Activated T-helper 2 cell treated with anti-CD3 and anti-CD28 coated beads, Interferon-gamma antibody, Interleukin-2, Interleukin-4, amounts not matched to agents 10 μg/mL and 5 μg/mL and 100 μg/mL, durations not matched to agents 14 hours and 24 hours and 36 hours (primary cell): ENCODE measurements at regions not wholly inside any gene's neighbourhood (a gene's known extent, or its start where the extent isn't known, plus 50 kb on each side); places are given as distances from the start of the nearest gene placed in this dataset.

ENCODE experiments used
- DNase-seq: peaks from one replicate; pipeline ENCODE4 v3.0.0; 2021; ENCODE audit warnings: low spot score
- H3K27ac Mint-ChIP-seq: one replicate; pipeline ENCODE4 v1.8.0; 2021; ENCODE audit warnings: mixed read lengths
- H3K27me3 Mint-ChIP-seq: one replicate; pipeline ENCODE4 v1.8.0; 2021; ENCODE audit warnings: low read depth, mixed read lengths
- H3K36me3 Mint-ChIP-seq: one replicate; pipeline ENCODE4 v1.8.0; 2021; ENCODE audit warnings: low read depth, mixed read lengths
- H3K4me1 Mint-ChIP-seq: one replicate; pipeline ENCODE4 v1.8.0; 2021; ENCODE audit warnings: low read depth, mixed read lengths
- H3K4me3 Mint-ChIP-seq: one replicate; pipeline ENCODE4 v1.8.0; 2021; ENCODE audit warnings: low read depth, mild to moderate bottlenecking, moderate library complexity, mixed read lengths
- H3K9me3 Mint-ChIP-seq: one replicate; pipeline ENCODE4 v1.8.0; 2021; ENCODE audit warnings: mixed read lengths
- intact Hi-C: fragments of 100-400 bp; cut with micrococcal nuclease; formaldehyde crosslinking; loops from one replicate; pipeline ENCODE4 v1.15.1; 2023

GRCh38 chr1:30612536-30613065 lies 110.8 kb downstream of the MATN1 start:
- Mint-ChIP-seq H3K4me1 (no peaks in the 10 kb centered on the region), H3K27me3 (peaks cover 11% of the 10 kb centered on the region), H3K27ac (no peak overlapping the region), H3K4me3 (no peak overlapping the region), H3K36me3 (no peaks in the 10 kb centered on the region), H3K9me3 (no peaks in the 10 kb centered on the region)
- intact Hi-C loops: no loop called here
- no peak for DNase-seq

- Mint-ChIP-seq H3K4me3 (no peak overlapping the region), H3K36me3 (no peaks in the 10 kb centered on the region), H3K4me1 (no peaks in the 10 kb centered on the region), H3K9me3 (no peaks in the 10 kb centered on the region), H3K27ac (no peak overlapping the region), H3K27me3 (peaks cover 9% of the 10 kb centered on the region)
- intact Hi-C loops: no loop called here
- no peak for DNase-seq
Observed at GRCh38 chr1:30611741-30612309, 111.6 kb downstream of the MATN1 start.

GRCh38 chr1:30610917-30611316 lies 112.5 kb downstream of the MATN1 start:
- no peaks in the 10 kb centered on the region for H3K36me3 Mint-ChIP-seq
- no peak overlapping the region for H3K4me3 Mint-ChIP-seq
- H3K27me3 Mint-ChIP-seq: peaks cover 9% of the 10 kb centered on the region
- intact Hi-C loops: no loop called here
- H3K9me3 Mint-ChIP-seq: no peaks in the 10 kb centered on the region
- no peak for DNase-seq
- no peak overlapping the region for H3K27ac Mint-ChIP-seq
- no peaks in the 10 kb centered on the region for H3K4me1 Mint-ChIP-seq

GRCh38 chr1:30609999-30610345 lies 113.4 kb downstream of the MATN1 start:
- Mint-ChIP-seq H3K4me1 (no peaks in the 10 kb centered on the region), H3K36me3 (no peaks in the 10 kb centered on the region), H3K27me3 (peaks cover 9% of the 10 kb centered on the region), H3K9me3 (no peaks in the 10 kb centered on the region), H3K4me3 (no peak overlapping the region), H3K27ac (no peak overlapping the region)
- no peak for DNase-seq
- intact Hi-C loops: no loop called here

- peaks cover 9% of the 10 kb centered on the region for H3K27me3 Mint-ChIP-seq
- no peaks in the 10 kb centered on the region for H3K9me3 Mint-ChIP-seq
- no peaks in the 10 kb centered on the region for H3K36me3 Mint-ChIP-seq
- intact Hi-C loops: no loop called here
- H3K4me1 Mint-ChIP-seq: no peaks in the 10 kb centered on the region
- DNase-seq: no peak
- no peak overlapping the region for H3K27ac Mint-ChIP-seq
- H3K4me3 Mint-ChIP-seq: no peak overlapping the region
Observed at GRCh38 chr1:30609336-30609998, 113.9 kb downstream of the MATN1 start.

- H3K9me3 Mint-ChIP-seq: no peaks in the 10 kb centered on the region
- peaks cover 8% of the 10 kb centered on the region for H3K27me3 Mint-ChIP-seq
- H3K27ac Mint-ChIP-seq: no peak overlapping the region
- no peaks in the 10 kb centered on the region for H3K4me1 Mint-ChIP-seq
- DNase-seq: no peak
- no peaks in the 10 kb centered on the region for H3K36me3 Mint-ChIP-seq
- intact Hi-C loops: no loop called here
- H3K4me3 Mint-ChIP-seq: no peak overlapping the region
Observed at GRCh38 chr1:30607723-30608122, 115.7 kb downstream of the MATN1 start.

GRCh38 chr1:30606166-30606565 lies 117.2 kb downstream of the MATN1 start:
- H3K27ac Mint-ChIP-seq: no peak overlapping the region
- no peaks in the 10 kb centered on the region for H3K9me3 Mint-ChIP-seq
- H3K4me3 Mint-ChIP-seq: no peak overlapping the region
- no peaks in the 10 kb centered on the region for H3K36me3 Mint-ChIP-seq
- H3K27me3 Mint-ChIP-seq: peaks cover 4% of the 10 kb centered on the region
- H3K4me1 Mint-ChIP-seq: no peaks in the 10 kb centered on the region
- no peak for DNase-seq
- intact Hi-C loops: no loop called here

GRCh38 chr1:30605441-30605920 lies 117.9 kb downstream of the MATN1 start:
- no peaks in the 10 kb centered on the region for H3K36me3 Mint-ChIP-seq
- H3K4me1 Mint-ChIP-seq: no peaks in the 10 kb centered on the region
- no peaks in the 10 kb centered on the region for H3K9me3 Mint-ChIP-seq
- no peak overlapping the region for H3K4me3 Mint-ChIP-seq
- intact Hi-C loops: no loop called here
- peaks cover 4% of the 10 kb centered on the region for H3K27me3 Mint-ChIP-seq
- DNase-seq: no peak
- H3K27ac Mint-ChIP-seq: no peak overlapping the region

- H3K27me3 Mint-ChIP-seq: peaks cover 4% of the 10 kb centered on the region
- DNase-seq: no peak
- H3K36me3 Mint-ChIP-seq: no peaks in the 10 kb centered on the region
- H3K9me3 Mint-ChIP-seq: no peaks in the 10 kb centered on the region
- no peak overlapping the region for H3K4me3 Mint-ChIP-seq
- intact Hi-C loops: no loop called here
- no peak overlapping the region for H3K27ac Mint-ChIP-seq
- no peaks in the 10 kb centered on the region for H3K4me1 Mint-ChIP-seq
Observed at GRCh38 chr1:30604801-30605440, 118.5 kb downstream of the MATN1 start.

- Mint-ChIP-seq H3K9me3 (no peaks in the 10 kb centered on the region), H3K27ac (no peak overlapping the region), H3K27me3 (no peaks in the 10 kb centered on the region), H3K4me1 (no peaks in the 10 kb centered on the region), H3K4me3 (no peak overlapping the region), H3K36me3 (no peaks in the 10 kb centered on the region)
- DNase-seq: no peak
- intact Hi-C loops: no loop called here
Observed at GRCh38 chr1:30603081-30603858, 120.1 kb downstream of the MATN1 start.

- H3K4me1 Mint-ChIP-seq: no peaks in the 10 kb centered on the region
- no peak overlapping the region for H3K4me3 Mint-ChIP-seq
Observed at GRCh38 chr1:30601316-30602085, 121.9 kb downstream of the MATN1 start.

GRCh38 chr1:30600706-30601105 lies 122.7 kb downstream of the MATN1 start:
- no peak overlapping the region for H3K27ac Mint-ChIP-seq
- H3K4me3 Mint-ChIP-seq: no peak overlapping the region
- H3K27me3 Mint-ChIP-seq: no peaks in the 10 kb centered on the region
- H3K36me3 Mint-ChIP-seq: no peaks in the 10 kb centered on the region
- no peak for DNase-seq
- intact Hi-C loops: no loop called here
- no peaks in the 10 kb centered on the region for H3K9me3 Mint-ChIP-seq
- H3K4me1 Mint-ChIP-seq: no peaks in the 10 kb centered on the region

More at GRCh38 chr1:30601316-30602085, 121.9 kb downstream of the MATN1 start:
- Mint-ChIP-seq H3K36me3 (no peaks in the 10 kb centered on the region), H3K27me3 (no peaks in the 10 kb centered on the region), H3K9me3 (no peaks in the 10 kb centered on the region), H3K27ac (no peak overlapping the region)
- intact Hi-C loops: no loop called here
- no peak for DNase-seq
